Loucy (cell line): ENCODE measurements at regions not wholly inside any gene's neighbourhood (a gene's known extent, or its start where the extent isn't known, plus 50 kb on each side); places are given as distances from the start of the nearest gene placed in this dataset.

Experiments
- H2AFZ ChIP-seq: fragments of 200-600 bp; sonication (generic); 2 replicates; pipeline ENCODE4 v1.6.0; 2016; ENCODE audit warnings: antibody characterized with exemption, mild to moderate bottlenecking, low read length, moderate library complexity
- H3F3A ChIP-seq: fragments of 200-600 bp; 2 replicates; pipeline ENCODE4 v1.6.0; 2016; ENCODE audit warnings: antibody characterized with exemption, low read depth, mild to moderate bottlenecking
- H3K27me3 ChIP-seq: fragments of 200-600 bp; sonication (generic); 2 replicates; pipeline ENCODE4 v1.6.1; 2014; ENCODE audit warnings: low read length, mild to moderate bottlenecking; ENCODE audit not compliant: insufficient read depth, poor library complexity, severe bottlenecking
- H3K36me3 ChIP-seq: fragments of 200-600 bp; sonication (generic); 2 replicates; pipeline ENCODE4 v1.6.1; 2016; ENCODE audit warnings: low read length; ENCODE audit not compliant: insufficient read depth
- H3K4me1 ChIP-seq: fragments of 200-600 bp; sonication (generic); 2 replicates; pipeline ENCODE4 v1.5.1; 2014; ENCODE audit warnings: low read length, mild to moderate bottlenecking; ENCODE audit not compliant: insufficient read depth, poor library complexity, severe bottlenecking
- H3K4me2 ChIP-seq: fragments of 200-600 bp; sonication (generic); 2 replicates; pipeline ENCODE4 v1.6.0; 2014; ENCODE audit warnings: antibody characterized with exemption, low read length, low read depth, mild to moderate bottlenecking; ENCODE audit not compliant: poor library complexity, severe bottlenecking
- H3K4me3 ChIP-seq: fragments of 200-600 bp; sonication (generic); 2 replicates; pipeline ENCODE4 v1.5.1; 2014; ENCODE audit warnings: low read length, mild to moderate bottlenecking, mixed read lengths; ENCODE audit not compliant: poor library complexity, severe bottlenecking
- H3K79me2 ChIP-seq: fragments of 200-600 bp; sonication (generic); 2 replicates; pipeline ENCODE4 v1.6.1; 2014; ENCODE audit warnings: low read length; ENCODE audit not compliant: insufficient read depth
- H3K9ac ChIP-seq: fragments of 200-600 bp; sonication (generic); 2 replicates; pipeline ENCODE4 v1.6.0; 2014; ENCODE audit warnings: mild to moderate bottlenecking, low read depth, low read length, moderate library complexity; ENCODE audit not compliant: poor library complexity, severe bottlenecking
- H3K9me2 ChIP-seq: fragments of 200-600 bp; sonication (generic); replicated peaks from 2 replicates; pipeline ENCODE4 v1.6.1; 2016; ENCODE audit warnings: low read depth, low read length, mixed read lengths
- H3K9me3 ChIP-seq: fragments of 200-600 bp; sonication (generic); 2 replicates; pipeline ENCODE4 v1.6.1; 2014; ENCODE audit warnings: mild to moderate bottlenecking, antibody characterized with exemption, low read length, low read depth; ENCODE audit not compliant: insufficient read depth
- H4K20me1 ChIP-seq: fragments of 200-600 bp; sonication (generic); 2 replicates; pipeline ENCODE4 v1.6.0; 2014; ENCODE audit warnings: antibody characterized with exemption, low read length, mild to moderate bottlenecking; ENCODE audit not compliant: insufficient read depth, poor library complexity, severe bottlenecking
- EZH2phosphoT487 ChIP-seq: fragments of 200-600 bp; IDR thresholded peaks from 2 replicates; pipeline ENCODE4 v1.6.1; 2018; ENCODE audit warnings: antibody characterized with exemption, mild to moderate bottlenecking, moderate library complexity, borderline replicate concordance
- TF ChIP-seq, protein P1 (sequence below): fragments of 200-600 bp; sonication (generic); conservative IDR thresholded peaks from 2 replicates; pipeline ENCODE4 v1.5.1; 2014; ENCODE audit warnings: mild to moderate bottlenecking, antibody characterized with exemption, low read length

DNA sequence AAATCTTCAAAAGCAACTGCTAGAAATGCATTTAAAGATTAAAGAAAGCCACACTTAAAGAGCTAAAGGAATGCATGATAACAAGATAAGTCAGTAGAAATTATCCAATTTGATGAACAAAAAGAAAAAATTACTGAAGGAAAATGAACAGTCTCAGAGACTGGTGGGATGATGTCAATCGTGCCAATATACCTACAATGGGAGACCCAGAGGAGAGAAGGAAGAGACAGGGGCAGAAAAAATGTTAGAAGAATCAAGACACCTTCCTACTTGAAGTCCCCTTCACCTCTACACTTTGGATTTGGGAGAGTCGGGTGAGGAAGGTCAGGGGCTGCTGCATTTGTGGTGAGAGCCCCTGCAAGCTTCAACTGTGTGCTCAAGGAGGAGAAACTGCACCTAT is 216.3 kb downstream of the BUD13 start:
- Histone ChIP-seq H3K4me3 (no peak overlapping the region), H4K20me1 (no peaks in the 10 kb centered on the region), H2AFZ (no peak overlapping the region), H3K4me1 (no peaks in the 10 kb centered on the region), H3K79me2 (no peaks in the 10 kb centered on the region), H3K27me3 (no peaks in the 10 kb centered on the region), H3F3A (no peaks in the 10 kb centered on the region), H3K4me2 (no peak overlapping the region), H3K36me3 (no peaks in the 10 kb centered on the region), H3K9me3 (no peaks in the 10 kb centered on the region), H3K9ac (no peak overlapping the region), H3K9me2 (no peaks in the 10 kb centered on the region)
- TF ChIP-seq, protein P1, sequence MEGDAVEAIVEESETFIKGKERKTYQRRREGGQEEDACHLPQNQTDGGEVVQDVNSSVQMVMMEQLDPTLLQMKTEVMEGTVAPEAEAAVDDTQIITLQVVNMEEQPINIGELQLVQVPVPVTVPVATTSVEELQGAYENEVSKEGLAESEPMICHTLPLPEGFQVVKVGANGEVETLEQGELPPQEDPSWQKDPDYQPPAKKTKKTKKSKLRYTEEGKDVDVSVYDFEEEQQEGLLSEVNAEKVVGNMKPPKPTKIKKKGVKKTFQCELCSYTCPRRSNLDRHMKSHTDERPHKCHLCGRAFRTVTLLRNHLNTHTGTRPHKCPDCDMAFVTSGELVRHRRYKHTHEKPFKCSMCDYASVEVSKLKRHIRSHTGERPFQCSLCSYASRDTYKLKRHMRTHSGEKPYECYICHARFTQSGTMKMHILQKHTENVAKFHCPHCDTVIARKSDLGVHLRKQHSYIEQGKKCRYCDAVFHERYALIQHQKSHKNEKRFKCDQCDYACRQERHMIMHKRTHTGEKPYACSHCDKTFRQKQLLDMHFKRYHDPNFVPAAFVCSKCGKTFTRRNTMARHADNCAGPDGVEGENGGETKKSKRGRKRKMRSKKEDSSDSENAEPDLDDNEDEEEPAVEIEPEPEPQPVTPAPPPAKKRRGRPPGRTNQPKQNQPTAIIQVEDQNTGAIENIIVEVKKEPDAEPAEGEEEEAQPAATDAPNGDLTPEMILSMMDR = no peak
- TF ChIP-seq EZH2phosphoT487 = no peak

DNA sequence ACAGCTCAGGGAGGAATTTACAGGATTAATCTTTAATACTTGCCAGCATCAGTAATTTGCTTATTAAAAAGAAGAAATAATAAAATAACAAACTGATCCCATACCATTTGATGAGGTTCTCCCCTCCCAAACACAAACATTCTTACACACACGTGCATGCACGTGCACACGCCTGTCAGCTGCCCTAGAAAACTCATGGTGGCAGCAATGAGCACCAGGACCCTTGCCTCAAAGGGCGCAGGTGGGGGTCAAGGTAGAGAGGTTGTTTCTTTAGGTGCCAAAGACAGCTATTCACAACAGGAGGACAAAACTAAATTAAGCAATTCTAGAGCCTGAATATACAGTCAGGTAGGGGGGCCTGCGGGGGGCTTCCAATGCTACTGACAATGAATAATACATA is 219.3 kb downstream of the BUD13 start:
- Histone ChIP-seq H3K36me3 (no peaks in the 10 kb centered on the region), H3K4me1 (no peaks in the 10 kb centered on the region), H4K20me1 (no peaks in the 10 kb centered on the region), H3K4me2 (no peak overlapping the region), H3K79me2 (no peaks in the 10 kb centered on the region), H3K27me3 (no peaks in the 10 kb centered on the region), H3K9ac (no peak overlapping the region), H3K9me2 (no peaks in the 10 kb centered on the region), H3K4me3 (no peak overlapping the region), H3F3A (no peaks in the 10 kb centered on the region), H2AFZ (no peak overlapping the region), H3K9me3 (no peaks in the 10 kb centered on the region)
- TF ChIP-seq, protein P1 = no peak
- no peak for TF ChIP-seq EZH2phosphoT487

DNA sequence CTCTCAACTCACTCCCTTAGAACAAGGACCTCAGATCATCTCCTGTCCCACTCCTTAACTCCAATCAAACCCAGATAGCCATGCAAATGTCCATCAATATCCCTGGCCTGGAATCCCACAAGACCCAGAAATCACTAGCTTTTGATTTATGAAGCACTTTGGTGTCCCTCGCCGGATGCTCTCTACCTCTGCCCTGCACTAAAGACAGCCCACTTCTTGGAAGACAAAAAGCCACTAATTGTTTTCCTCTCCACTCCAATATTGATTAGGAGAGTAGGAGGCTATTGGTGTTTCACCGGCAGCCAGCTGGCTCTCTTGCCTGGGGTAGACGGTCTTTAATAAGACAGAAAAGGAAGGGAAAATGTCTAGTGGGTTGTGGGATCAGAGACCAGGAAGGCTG is 221.2 kb downstream of the BUD13 start:
- TF ChIP-seq EZH2phosphoT487 = no peak
- TF ChIP-seq, protein P1 = no peak
- Histone ChIP-seq H3K9ac (no peak overlapping the region), H3K4me1 (no peaks in the 10 kb centered on the region), H3K36me3 (no peaks in the 10 kb centered on the region), H3K9me2 (no peaks in the 10 kb centered on the region; the same call in 1 of the 2 replicates), H2AFZ (no peak overlapping the region), H3K4me2 (no peak overlapping the region), H3K4me3 (no peak overlapping the region), H3F3A (no peaks in the 10 kb centered on the region), H3K79me2 (no peaks in the 10 kb centered on the region), H3K9me3 (no peaks in the 10 kb centered on the region), H4K20me1 (no peaks in the 10 kb centered on the region), H3K27me3 (no peaks in the 10 kb centered on the region)
